MM.1S (cell line): ENCODE measurements at regions not wholly inside any gene's neighbourhood (a gene's known extent, or its start where the extent isn't known, plus 50 kb on each side); places are given as distances from the start of the nearest gene placed in this dataset.

Source experiments
- DNase-seq: peaks from one replicate; pipeline ENCODE4 v3.0.0-alpha.2; 2015
- H2AFZ ChIP-seq: fragments of 300-600 bp; sonication (generic); 2 replicates; pipeline ENCODE4 v1.6.0; 2016; ENCODE audit warnings: antibody characterized with exemption, low read length
- H3F3A ChIP-seq: fragments of 300-600 bp; sonication (generic); 2 replicates; pipeline ENCODE4 v1.6.1; 2016; ENCODE audit warnings: mild to moderate bottlenecking, antibody characterized with exemption, low read length, moderate library complexity, mixed read lengths; ENCODE audit not compliant: insufficient read depth
- H3K27ac ChIP-seq: fragments of 300-600 bp; sonication (generic); 2 replicates; pipeline ENCODE4 v1.5.1; 2016; ENCODE audit warnings: mild to moderate bottlenecking, low read length
- H3K27me3 ChIP-seq: fragments of 300-600 bp; sonication (generic); replicated peaks from 2 replicates; pipeline ENCODE4 v1.6.0; 2016; ENCODE audit warnings: low read length; ENCODE audit not compliant: insufficient read depth
- H3K36me3 ChIP-seq: fragments of 300-600 bp; sonication (generic); replicated peaks from 2 replicates; pipeline ENCODE4 v1.6.1; 2016; ENCODE audit warnings: mild to moderate bottlenecking, low read length, mixed read lengths; ENCODE audit not compliant: insufficient read depth
- H3K4me1 ChIP-seq: fragments of 300-600 bp; sonication (generic); 2 replicates; pipeline ENCODE4 v1.6.1; 2016; ENCODE audit warnings: low read length, mixed read lengths
- H3K4me2 ChIP-seq: fragments of 300-600 bp; sonication (generic); 2 replicates; pipeline ENCODE4 v1.6.0; 2016; ENCODE audit warnings: low read depth, low read length
- H3K4me3 ChIP-seq: fragments of 300-600 bp; sonication (generic); 2 replicates; pipeline ENCODE4 v1.5.1; 2016; ENCODE audit warnings: low read length, mixed read lengths
- H3K79me2 ChIP-seq: fragments of 300-600 bp; sonication (generic); 2 replicates; pipeline ENCODE4 v1.6.1; 2016; ENCODE audit warnings: mixed run types, low read length, mixed read lengths
- H3K9ac ChIP-seq: fragments of 300-600 bp; sonication (generic); 2 replicates; pipeline ENCODE4 v1.6.1; 2016; ENCODE audit warnings: low read length, mixed read lengths
- H3K9me2 ChIP-seq: fragments of 300-600 bp; sonication (generic); replicated peaks from 2 replicates; pipeline ENCODE4 v1.6.1; 2016; ENCODE audit warnings: mild to moderate bottlenecking, low read length, mixed read lengths; ENCODE audit not compliant: insufficient read depth
- H3K9me3 ChIP-seq: fragments of 300-600 bp; sonication (generic); replicated peaks from 2 replicates; pipeline ENCODE4 v1.6.1; 2016; ENCODE audit warnings: mild to moderate bottlenecking, low read length, mixed read lengths; ENCODE audit not compliant: insufficient read depth
- H4K20me1 ChIP-seq: fragments of 300-600 bp; sonication (generic); 2 replicates; pipeline ENCODE4 v1.6.1; 2016; ENCODE audit warnings: mild to moderate bottlenecking, low read length, moderate library complexity, mixed read lengths; ENCODE audit not compliant: insufficient read depth
- CTCF ChIP-seq: fragments of 300-600 bp; sonication (generic); IDR thresholded peaks from 2 replicates; pipeline ENCODE4 v1.5.1; 2016; ENCODE audit warnings: antibody characterized with exemption, low read length, mixed read lengths
- EZH2 ChIP-seq: fragments of 300-600 bp; sonication (generic); optimal IDR thresholded peaks from 2 replicates; pipeline ENCODE3; 2017; ENCODE audit warnings: low read depth, mild to moderate bottlenecking, antibody characterized with exemption, low read length, mixed read lengths
- EZH2phosphoT487 ChIP-seq: fragments of 300-600 bp; sonication (generic); IDR thresholded peaks from 2 replicates; pipeline ENCODE4 v1.6.1; 2018; ENCODE audit warnings: antibody characterized with exemption, low read length

GRCh38 chr11:131218542-131218941 is 151.9 kb upstream of the NTM start:
- H3K36me3 ChIP-seq = no peaks in the 10 kb centered on the region
- H3K79me2 ChIP-seq = no peaks in the 10 kb centered on the region
- peaks cover 8% of the 10 kb centered on the region for H3K4me1 ChIP-seq
- H2AFZ ChIP-seq = no peak overlapping the region
- H3K27me3 ChIP-seq = no peaks in the 10 kb centered on the region
- no peaks in the 10 kb centered on the region for H3K9me2 ChIP-seq
- DNase-seq = no peak
- H3K27ac ChIP-seq = no peak overlapping the region
- no peak overlapping the region for H3K4me3 ChIP-seq
- H3K4me2 ChIP-seq = no peak overlapping the region
- no peaks in the 10 kb centered on the region for H4K20me1 ChIP-seq
- TF ChIP-seq CTCF (no peak), EZH2phosphoT487 (no peak), EZH2 (no peak)
- H3K9me3 ChIP-seq = no peaks in the 10 kb centered on the region
- H3F3A ChIP-seq = no peaks in the 10 kb centered on the region
- no peak overlapping the region for H3K9ac ChIP-seq

- TF ChIP-seq CTCF (no peak), EZH2 (no peak), EZH2phosphoT487 (no peak)
- H3K36me3 ChIP-seq = no peaks in the 10 kb centered on the region
- no peak overlapping the region for H2AFZ ChIP-seq
- H3K27ac ChIP-seq = no peak overlapping the region
- H3K9me3 ChIP-seq = no peaks in the 10 kb centered on the region
- H3K4me3 ChIP-seq = no peak overlapping the region
- no peaks in the 10 kb centered on the region for H4K20me1 ChIP-seq
- peaks cover 10% of the 10 kb centered on the region for H3K4me1 ChIP-seq
- H3F3A ChIP-seq = no peaks in the 10 kb centered on the region
- no peak overlapping the region for H3K9ac ChIP-seq
- no peak for DNase-seq
- no peaks in the 10 kb centered on the region for H3K27me3 ChIP-seq
- H3K9me2 ChIP-seq = no peaks in the 10 kb centered on the region
- no peak overlapping the region for H3K4me2 ChIP-seq
- H3K79me2 ChIP-seq = no peaks in the 10 kb centered on the region
Measured at GRCh38 chr11:131219646-131220045, 150.8 kb upstream of the NTM start.

- Histone ChIP-seq H3K36me3 (no peaks in the 10 kb centered on the region), H3K9ac (no peak overlapping the region), H2AFZ (no peak overlapping the region), H3K27me3 (no peaks in the 10 kb centered on the region), H3K9me2 (no peaks in the 10 kb centered on the region), H3K27ac (no peak overlapping the region), H3K4me1 (peaks cover 10% of the 10 kb centered on the region), H3K9me3 (no peaks in the 10 kb centered on the region), H3F3A (no peaks in the 10 kb centered on the region), H3K79me2 (no peaks in the 10 kb centered on the region), H4K20me1 (no peaks in the 10 kb centered on the region), H3K4me3 (no peak overlapping the region), H3K4me2 (no peak overlapping the region)
- peak; percentile 31 for DNase-seq
- TF ChIP-seq EZH2phosphoT487 (no peak), CTCF (no peak), EZH2 (no peak)
Measured at GRCh38 chr11:131223198-131223991, 147.0 kb upstream of the NTM start.
